Small intestine (tissue), 7 donors: ENCODE measurements at regions not wholly inside any gene's neighbourhood (a gene's known extent, or its start where the extent isn't known, plus 50 kb on each side); places are given as distances from the start of the nearest gene placed in this dataset.

Source experiments
- DNase-seq, 2 donors: peaks; one replicate each; pipeline versions ENCODE4 v3.0.0 to v3.0.0-alpha.2; 2013
- FAIRE-seq: peaks from 2 replicates; lab custom pipeline; 2012; peaks lifted over from hg19 to GRCh38; lab: Jason Lieb, UNC
- H3K27ac ChIP-seq, 3 donors: one replicate each; pipeline ENCODE4 v1.5.1; 2013; ENCODE audit warnings: low read length in 2 of 3, mild to moderate bottlenecking in 2 of 3, control low read depth in 1 of 3, inconsistent platforms in 1 of 3, low read depth in 1 of 3, moderate library complexity in 1 of 3
- H3K27me3 ChIP-seq, 3 donors: one replicate each; pipeline ENCODE4 v1.6.1; 2013; ENCODE audit warnings: low read length in 3 of 3, inconsistent platforms in 1 of 3; ENCODE audit not compliant: control insufficient read depth in 3 of 3, insufficient read depth in 3 of 3
- H3K36me3 ChIP-seq, 3 donors: one replicate each; pipeline ENCODE4 v1.6.1; 2013; ENCODE audit warnings: low read length in 3 of 3, inconsistent platforms in 1 of 3, low read depth in 1 of 3, mild to moderate bottlenecking in 1 of 3, moderate library complexity in 1 of 3; ENCODE audit not compliant: control insufficient read depth in 3 of 3, insufficient read depth in 2 of 3
- H3K4me1 ChIP-seq, 3 donors: one replicate each; pipeline ENCODE4 v1.6.1; 2013; ENCODE audit warnings: low read length in 2 of 3, inconsistent platforms in 1 of 3, low read depth in 1 of 3, mild to moderate bottlenecking in 1 of 3, moderate library complexity in 1 of 3; ENCODE audit not compliant: control insufficient read depth in 3 of 3, insufficient read depth in 2 of 3
- H3K4me3 ChIP-seq, 3 donors: one replicate each; pipeline ENCODE4 v1.5.1; 2013; ENCODE audit warnings: low read length in 3 of 3, control low read depth in 1 of 3, inconsistent platforms in 1 of 3, low read depth in 1 of 3, mild to moderate bottlenecking in 1 of 3, moderate library complexity in 1 of 3
- H3K9me3 ChIP-seq, 2 donors: one replicate each; pipeline ENCODE4 v1.6.1; 2013; ENCODE audit warnings: low read depth in 1 of 2, low read length in 1 of 2; ENCODE audit not compliant: control insufficient read depth in 2 of 2, insufficient read depth in 1 of 2
- WGBS, 3 donors: extraction: QIAGEN DNeasy Blood & Tissue Kit; methylation state at CpG; one replicate each; pipeline ENCODE4 v1.1.7; 2013; 5-methylcytosine and 5-hydroxymethylcytosine counted together
- donor health status: healthy with polysubstance abuse.
- donor health status: control.
- donor health status: control.
- donor health status: Bipolar disorder and iron deficiency.
- donor health status: healthy.

DNA sequence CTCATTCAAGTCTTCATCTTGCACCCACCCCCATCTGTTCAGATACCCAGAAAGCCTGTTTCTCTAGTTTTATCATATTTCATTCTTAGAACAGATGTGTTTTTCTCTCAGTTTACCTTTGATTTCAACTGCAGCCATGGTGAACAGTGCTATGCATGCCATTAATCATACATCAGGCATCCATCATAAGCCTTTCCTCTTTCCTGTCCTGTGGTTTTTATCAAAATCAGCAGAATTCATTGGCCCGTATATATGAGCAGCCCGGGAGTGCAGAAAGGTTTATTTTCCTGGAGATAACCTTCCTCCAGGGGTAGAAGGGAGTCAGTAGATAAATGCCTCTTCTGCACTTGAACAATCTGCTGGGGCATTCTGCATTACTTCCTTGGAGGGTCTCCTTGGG lies 65.7 kb downstream of the IL21 start:
- WGBS, 3 donors: 30 to 49% (median 36%) methylated on average over 2 of the region's 2 CpGs
- no peak for FAIRE-seq
- no peak for DNase-seq
- Histone ChIP-seq H3K27me3 (no peaks in the 10 kb centered on the region), H3K4me3 (no peak overlapping the region), H3K9me3 (no peaks in the 10 kb centered on the region), H3K27ac (no peak overlapping the region), H3K4me1 (no peaks in the 10 kb centered on the region), H3K36me3 (no peaks in the 10 kb centered on the region)

GRCh38 chr4:122553432-122553831 lies 67.4 kb downstream of the IL21 start:
- Histone ChIP-seq H3K27me3 (no peaks in the 10 kb centered on the region), H3K4me1 (no peaks in the 10 kb centered on the region), H3K27ac (no peak overlapping the region), H3K36me3 (no peaks in the 10 kb centered on the region), H3K9me3 (no peaks in the 10 kb centered on the region), H3K4me3 (no peak overlapping the region)
- FAIRE-seq (no peak), DNase-seq (no peak)
- WGBS, 3 donors: 84 to 100% (median 98%) methylated on average over 1 of the region's 1 CpG

DNA sequence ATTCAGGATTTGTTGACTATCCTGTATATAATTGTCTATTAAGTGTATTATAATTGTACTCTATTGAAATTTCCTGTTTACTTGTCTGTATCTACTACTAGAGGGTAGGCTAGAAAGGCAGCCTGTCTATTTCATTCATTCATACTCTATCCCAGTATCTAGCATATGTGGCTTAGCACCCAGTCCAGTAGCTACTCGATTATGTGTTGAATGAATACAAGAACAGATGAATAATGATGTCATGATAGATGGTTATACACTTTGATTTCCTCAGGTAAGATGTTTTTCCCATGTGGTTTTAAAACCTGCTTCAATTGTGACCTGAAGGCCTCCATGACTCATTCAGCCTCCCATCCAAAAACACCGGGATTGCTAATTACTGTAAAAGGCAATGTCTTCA lies 68.0 kb downstream of the IL21 start:
- Histone ChIP-seq H3K27ac (no peak overlapping the region), H3K36me3 (no peaks in the 10 kb centered on the region), H3K4me1 (no peaks in the 10 kb centered on the region), H3K27me3 (no peaks in the 10 kb centered on the region), H3K9me3 (no peaks in the 10 kb centered on the region), H3K4me3 (no peak overlapping the region)
- FAIRE-seq (no peak), DNase-seq (no peak)
- WGBS, 3 donors: 83 to 91% (median 86%) methylated on average over 2 of the region's 2 CpGs

- DNase-seq (no peak), FAIRE-seq (no peak)
- WGBS, 3 donors: 57 to 72% (median 69%) methylated on average over 5 of the region's 5 CpGs
- Histone ChIP-seq H3K4me3 (no peak overlapping the region), H3K4me1 (no peaks in the 10 kb centered on the region), H3K27ac (no peak overlapping the region), H3K27me3 (no peaks in the 10 kb centered on the region), H3K9me3 (no peaks in the 10 kb centered on the region), H3K36me3 (no peaks in the 10 kb centered on the region)
Measured at GRCh38 chr4:122548886-122549630, 71.8 kb downstream of the IL21 start.

DNA sequence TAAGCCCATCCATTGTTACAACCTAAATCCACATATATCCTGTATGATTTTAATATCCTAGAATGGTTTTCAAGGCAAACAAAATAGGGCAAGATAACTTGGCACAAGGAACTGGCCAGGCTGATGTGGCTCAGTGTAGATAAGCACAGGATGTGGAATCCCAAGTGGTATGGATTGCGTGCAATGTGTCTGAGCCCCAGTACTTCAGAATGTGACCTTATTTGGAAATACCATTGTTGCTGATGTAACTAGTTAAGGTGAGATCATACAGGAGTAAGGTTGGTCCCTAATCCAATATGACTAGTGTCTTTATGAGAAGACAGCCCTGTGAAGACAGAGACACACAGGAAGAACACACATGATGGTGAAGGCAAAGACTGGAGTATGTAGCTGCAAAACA lies 72.4 kb downstream of the IL21 start:
- DNase-seq (no peak), FAIRE-seq (no peak)
- Histone ChIP-seq H3K27ac (no peak overlapping the region), H3K9me3 (no peaks in the 10 kb centered on the region), H3K36me3 (no peaks in the 10 kb centered on the region), H3K4me1 (no peaks in the 10 kb centered on the region), H3K4me3 (no peak overlapping the region), H3K27me3 (no peaks in the 10 kb centered on the region)
- 68 to 71% (median 69%) methylated on average over 1 of the region's 1 CpG for WGBS, 3 donors

DNA sequence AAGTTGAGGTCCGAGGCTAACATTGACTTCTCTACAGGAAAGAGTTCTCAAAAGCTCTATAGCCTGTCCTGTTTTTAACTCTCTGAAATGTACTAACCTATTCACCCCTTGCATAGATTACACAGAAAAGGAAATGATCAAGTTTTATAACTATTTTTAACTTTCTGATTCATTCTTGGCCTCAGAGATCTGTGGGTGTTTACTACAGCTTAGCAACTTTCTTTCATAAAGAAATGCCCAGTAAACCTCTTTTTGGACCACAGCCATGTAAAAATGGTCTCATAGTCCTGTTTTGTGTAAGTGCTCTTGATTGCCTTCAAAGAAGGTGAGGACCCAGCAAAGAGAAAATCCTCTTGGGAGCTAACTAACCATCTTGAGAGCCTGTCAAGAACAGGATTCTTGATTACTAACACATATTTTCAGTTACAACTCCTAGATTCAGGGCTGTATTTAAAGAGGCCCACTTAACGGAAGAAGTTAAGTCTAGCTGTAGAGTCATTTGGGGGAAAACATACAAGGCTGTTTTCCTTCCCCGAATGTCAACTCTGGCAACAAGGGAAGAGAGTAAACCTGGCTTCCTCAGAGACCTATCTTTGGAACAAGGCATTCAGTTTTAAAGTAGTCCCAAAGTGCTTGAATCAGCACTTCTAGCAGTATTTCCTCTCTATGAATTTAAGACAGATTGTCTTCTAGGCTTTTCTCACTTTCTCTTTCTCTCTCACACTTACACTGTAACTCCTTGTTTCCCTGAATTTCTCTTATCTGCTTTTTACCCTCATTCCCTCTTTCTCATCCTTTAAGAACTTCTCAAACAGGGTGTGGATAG lies 78.2 kb downstream of the IL21 start:
- 33 to 41% (median 34%) methylated on average over 3 of the region's 3 CpGs for WGBS, 3 donors
- Histone ChIP-seq H3K36me3 (no peaks in the 10 kb centered on the region), H3K27me3 (no peaks in the 10 kb centered on the region), H3K4me3 (no peak overlapping the region), H3K27ac (no peak overlapping the region), H3K4me1 (no peaks in the 10 kb centered on the region), H3K9me3 (peaks cover 0 to 9% of the 10 kb centered on the region in 2 donors)
- FAIRE-seq (no peak), DNase-seq (peak in 1 of 2 donors; percentile 5)

DNA sequence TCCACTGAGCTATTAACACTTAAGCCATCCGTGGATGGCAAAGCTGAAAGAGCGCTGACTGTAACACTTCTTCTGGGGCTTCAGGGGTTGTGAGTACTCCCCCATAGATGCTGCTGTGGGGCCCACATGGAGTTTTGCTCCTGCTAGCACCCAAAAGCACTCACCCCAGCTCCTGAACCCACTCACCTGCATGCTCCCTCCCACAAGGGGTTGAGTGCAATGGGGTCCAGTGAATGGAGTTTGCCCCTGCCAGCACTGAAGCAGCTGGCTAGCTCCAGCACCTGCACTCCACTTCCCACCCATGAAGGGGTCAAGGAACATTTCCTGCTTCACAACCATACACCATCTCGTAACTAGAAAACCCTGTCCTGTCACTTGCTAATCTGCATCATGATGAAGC lies 78.9 kb downstream of the IL21 start:
- Histone ChIP-seq H3K4me3 (no peak overlapping the region), H3K4me1 (no peaks in the 10 kb centered on the region), H3K27ac (no peak overlapping the region), H3K9me3 (peaks cover 0 to 9% of the 10 kb centered on the region in 2 donors), H3K27me3 (no peaks in the 10 kb centered on the region), H3K36me3 (no peaks in the 10 kb centered on the region)
- DNase-seq (no peak), FAIRE-seq (no peak)
- 61 to 79% (median 63%) methylated on average over 3 of the region's 3 CpGs for WGBS, 3 donors

GRCh38 chr4:122540838-122541237 lies 80.0 kb downstream of the IL21 start:
- no peaks in the 10 kb centered on the region for H3K36me3 ChIP-seq
- H3K4me3 ChIP-seq: no peak overlapping the region
- FAIRE-seq (no peak), DNase-seq (no peak)
- WGBS, 3 donors: 88 to 90% (median 90%) methylated on average over 1 of the region's 1 CpG
- H3K9me3 ChIP-seq: peaks cover 0 to 9% of the 10 kb centered on the region in 2 donors
- no peak overlapping the region for H3K27ac ChIP-seq
- H3K27me3 ChIP-seq: no peaks in the 10 kb centered on the region
- no peaks in the 10 kb centered on the region for H3K4me1 ChIP-seq
